ENCODE measurements at regions not wholly inside any gene's neighbourhood (a gene's known extent, or its start where the extent isn't known, plus 50 kb on each side); places are given as distances from the start of the nearest gene placed in this dataset.
A peak's percentile ranks its signal among the peaks of the same experiment; 100 is the strongest.

DNA sequence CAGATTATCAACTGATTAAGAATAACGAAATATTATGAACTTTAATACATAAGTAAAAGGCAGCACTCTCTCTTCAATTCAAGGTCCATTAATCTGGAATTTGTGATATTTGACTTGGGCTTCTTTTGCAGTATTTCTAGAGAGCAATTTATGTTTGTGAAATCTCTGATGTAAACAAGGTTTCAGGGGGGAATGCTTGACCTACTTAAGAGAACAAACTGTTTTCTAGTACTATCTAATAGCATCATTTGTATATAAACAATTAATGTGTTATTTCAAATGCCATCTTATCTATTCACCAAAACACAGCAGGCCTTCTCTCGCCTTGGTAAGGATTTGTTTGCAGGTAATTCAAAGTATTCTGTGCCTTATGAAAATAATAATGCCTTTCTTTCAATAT is 103.6 kb upstream of the FST start:
- TF ChIP-seq, protein P1, sequence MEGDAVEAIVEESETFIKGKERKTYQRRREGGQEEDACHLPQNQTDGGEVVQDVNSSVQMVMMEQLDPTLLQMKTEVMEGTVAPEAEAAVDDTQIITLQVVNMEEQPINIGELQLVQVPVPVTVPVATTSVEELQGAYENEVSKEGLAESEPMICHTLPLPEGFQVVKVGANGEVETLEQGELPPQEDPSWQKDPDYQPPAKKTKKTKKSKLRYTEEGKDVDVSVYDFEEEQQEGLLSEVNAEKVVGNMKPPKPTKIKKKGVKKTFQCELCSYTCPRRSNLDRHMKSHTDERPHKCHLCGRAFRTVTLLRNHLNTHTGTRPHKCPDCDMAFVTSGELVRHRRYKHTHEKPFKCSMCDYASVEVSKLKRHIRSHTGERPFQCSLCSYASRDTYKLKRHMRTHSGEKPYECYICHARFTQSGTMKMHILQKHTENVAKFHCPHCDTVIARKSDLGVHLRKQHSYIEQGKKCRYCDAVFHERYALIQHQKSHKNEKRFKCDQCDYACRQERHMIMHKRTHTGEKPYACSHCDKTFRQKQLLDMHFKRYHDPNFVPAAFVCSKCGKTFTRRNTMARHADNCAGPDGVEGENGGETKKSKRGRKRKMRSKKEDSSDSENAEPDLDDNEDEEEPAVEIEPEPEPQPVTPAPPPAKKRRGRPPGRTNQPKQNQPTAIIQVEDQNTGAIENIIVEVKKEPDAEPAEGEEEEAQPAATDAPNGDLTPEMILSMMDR (conservative IDR thresholded peaks at IDR 0.05; ENCODE audit: control insufficient read depth, insufficient read depth, low read depth, low read length), result no peak
- H3K4me3 ChIP-seq (ENCODE audit: control insufficient read depth, low read depth, low read length), result no peak overlapping the region
- DNase-seq (ENCODE audit: low read depth), result no peak

DNA sequence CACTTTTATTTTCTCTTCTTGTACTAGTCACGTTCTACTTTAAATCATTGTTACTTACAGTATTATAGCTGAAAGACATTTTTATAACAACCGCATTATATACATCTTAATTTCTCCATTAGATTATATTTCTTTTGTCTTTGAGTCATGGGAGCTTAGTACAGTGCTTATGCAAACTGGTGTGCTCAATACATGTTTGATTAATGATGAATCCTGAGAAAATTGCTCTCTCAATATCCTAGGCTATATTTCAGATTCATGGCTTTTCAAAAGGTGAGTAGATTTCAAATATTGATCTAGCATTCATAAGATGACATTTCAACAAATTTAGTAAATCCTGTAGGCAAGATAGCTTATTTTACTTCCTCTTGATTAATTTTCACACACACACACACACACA is 102.2 kb upstream of the FST start:
- no peak overlapping the region for H3K4me3 ChIP-seq (ENCODE audit: control insufficient read depth, low read depth, low read length)
- TF ChIP-seq, protein P1 (conservative IDR thresholded peaks at IDR 0.05; ENCODE audit: control insufficient read depth, insufficient read depth, low read depth, low read length), result no peak
- DNase-seq (ENCODE audit: low read depth), result peak; percentile 26

DNA sequence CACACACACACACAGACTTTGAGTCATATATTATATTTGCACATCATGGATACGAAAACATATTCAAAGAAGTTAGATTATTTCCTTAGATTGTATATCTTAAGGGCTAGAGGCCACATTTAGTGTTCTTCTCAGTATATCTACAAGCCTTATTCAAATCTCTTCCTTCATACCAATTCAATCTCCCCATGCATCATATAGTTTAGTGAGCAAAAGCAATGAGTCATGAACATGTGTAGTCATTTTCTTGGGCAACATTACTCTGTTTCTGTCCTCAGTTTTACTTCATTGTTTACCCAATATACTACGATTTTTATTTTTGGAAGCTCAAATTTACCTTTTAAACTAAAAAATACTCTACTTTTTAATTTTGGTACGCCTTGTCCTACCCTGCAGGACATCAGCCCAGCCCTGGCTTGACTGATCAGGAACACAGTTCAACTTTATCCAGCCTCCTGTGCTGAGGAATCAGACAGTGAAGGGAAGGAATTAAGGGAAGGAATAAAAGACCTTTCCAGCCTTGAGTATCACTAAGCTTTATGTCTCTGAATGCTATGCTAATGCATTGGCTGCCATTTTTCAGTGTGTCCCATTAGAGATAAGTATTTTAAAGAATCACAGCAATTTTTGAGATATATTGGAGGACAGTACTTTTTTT is 101.7 kb upstream of the FST start:
- peak; percentile 89 for DNase-seq (ENCODE audit: low read depth)
- TF ChIP-seq, protein P1 (conservative IDR thresholded peaks at IDR 0.05; ENCODE audit: control insufficient read depth, insufficient read depth, low read depth, low read length), result no peak
- no peak overlapping the region for H3K4me3 ChIP-seq (ENCODE audit: control insufficient read depth, low read depth, low read length)

DNA sequence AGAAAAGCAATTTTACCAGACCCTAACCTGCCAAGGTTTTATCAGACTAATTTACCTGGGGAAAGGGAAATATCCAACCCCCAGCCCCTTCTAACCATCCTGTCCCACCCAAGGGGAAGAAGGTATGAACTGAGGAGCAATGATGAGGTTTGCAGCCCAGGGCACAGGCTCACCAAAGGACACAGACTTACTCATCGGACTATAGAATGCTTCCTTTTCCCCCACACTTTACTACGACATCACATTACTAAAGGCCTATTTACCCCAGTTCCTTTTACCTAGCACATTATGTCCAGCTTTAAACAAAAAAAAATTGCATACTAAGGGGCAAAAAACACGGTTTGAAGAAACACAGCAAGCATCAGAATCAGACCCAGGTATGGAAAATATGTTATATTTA is 94.1 kb upstream of the FST start:
- no peak overlapping the region for H3K4me3 ChIP-seq (ENCODE audit: control insufficient read depth, low read depth, low read length)
- peak; percentile 50 for DNase-seq (ENCODE audit: low read depth)
- TF ChIP-seq, protein P1 (conservative IDR thresholded peaks at IDR 0.05; ENCODE audit: control insufficient read depth, insufficient read depth, low read depth, low read length), result no peak

DNA sequence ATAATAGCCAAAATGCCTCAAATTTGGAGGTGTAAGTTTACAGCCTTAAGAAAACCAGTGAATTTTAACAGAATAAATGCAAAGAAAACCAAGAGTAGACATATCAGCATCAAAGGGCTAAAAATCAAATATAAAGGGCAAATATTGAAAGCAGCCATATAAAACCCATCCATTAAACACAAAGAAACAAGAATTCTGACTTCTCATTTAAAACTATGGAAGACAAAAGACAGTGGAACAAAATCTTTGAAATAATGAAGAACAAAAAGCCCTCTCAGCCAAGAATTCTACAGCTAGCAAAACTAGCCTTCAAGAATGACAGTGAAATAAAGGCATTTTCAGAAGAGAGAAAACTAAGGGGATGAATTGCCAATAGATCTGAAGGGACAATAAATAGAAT is 91.3 kb upstream of the FST start:
- TF ChIP-seq, protein P1 (conservative IDR thresholded peaks at IDR 0.05; ENCODE audit: control insufficient read depth, insufficient read depth, low read depth, low read length), result no peak
- H3K4me3 ChIP-seq (ENCODE audit: control insufficient read depth, low read depth, low read length), result no peak overlapping the region
- no peak for DNase-seq (ENCODE audit: low read depth)

DNA sequence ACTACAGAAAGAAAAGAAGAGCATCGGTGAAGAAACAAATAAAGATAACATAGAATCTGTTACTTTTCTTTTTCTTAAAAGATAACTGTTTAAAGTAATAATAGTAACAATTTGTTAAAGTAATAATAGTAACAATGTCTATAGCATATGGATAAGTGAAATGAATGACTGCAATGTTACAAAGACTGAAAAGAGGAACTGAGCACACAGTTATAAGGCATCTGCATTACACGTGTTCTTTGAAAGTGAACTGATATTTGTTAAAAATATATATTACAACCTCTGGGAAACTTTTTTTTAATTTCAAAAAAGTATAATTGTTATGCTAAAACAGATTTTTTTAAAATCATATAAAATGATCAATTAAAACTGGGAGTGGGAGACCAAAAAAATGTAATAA is 88.4 kb upstream of the FST start:
- no peak for DNase-seq (ENCODE audit: low read depth)
- H3K4me3 ChIP-seq (ENCODE audit: control insufficient read depth, low read depth, low read length), result no peak overlapping the region
- TF ChIP-seq, protein P1 (conservative IDR thresholded peaks at IDR 0.05; ENCODE audit: control insufficient read depth, insufficient read depth, low read depth, low read length), result no peak

DNA sequence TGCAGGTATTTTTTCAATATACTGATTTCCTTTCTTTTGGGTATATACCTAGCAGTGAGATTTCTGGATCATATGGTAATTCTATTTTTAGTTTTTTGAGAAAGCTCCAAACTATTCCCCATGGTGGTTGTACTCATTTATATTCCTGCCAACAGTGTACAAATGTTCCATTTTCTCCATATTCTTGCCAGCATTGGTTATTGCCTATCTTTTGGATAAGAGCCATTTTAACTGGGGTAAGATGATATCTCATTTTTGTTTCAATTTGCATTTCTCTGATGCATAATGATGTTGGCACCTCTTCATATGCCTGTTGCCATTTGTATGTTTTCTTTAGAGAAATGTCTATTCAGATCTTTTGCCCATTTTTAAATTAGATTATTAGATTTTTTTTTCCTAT is 85.6 kb upstream of the FST start:
- no peak for DNase-seq (ENCODE audit: low read depth)
- H3K4me3 ChIP-seq (ENCODE audit: control insufficient read depth, low read depth, low read length), result no peak overlapping the region
- TF ChIP-seq, protein P1 (conservative IDR thresholded peaks at IDR 0.05; ENCODE audit: control insufficient read depth, insufficient read depth, low read depth, low read length), result no peak
